AG20443 (cell line): ENCODE measurements at regions not wholly inside any gene's neighbourhood (a gene's known extent, or its start where the extent isn't known, plus 50 kb on each side); places are given as distances from the start of the nearest gene placed in this dataset.

ENCODE experiments used
- DNase-seq: peaks from one replicate; pipeline ENCODE4 v3.0.0; 2012; ENCODE audit warnings: low spot score, mixed read lengths

- DNase-seq, result no peak
Measured at GRCh38 chr2:18425210-18425703, 135.2 kb downstream of the RDH14 start.

- no peak for DNase-seq
Measured at GRCh38 chr2:18423636-18424035, 136.8 kb downstream of the RDH14 start.

- DNase-seq, result no peak
Measured at GRCh38 chr2:18422432-18423165, 137.9 kb downstream of the RDH14 start.

GRCh38 chr2:18413676-18414396 lies 146.6 kb downstream of the RDH14 start:
- DNase-seq, result peak; percentile 76

- no peak for DNase-seq
Measured at GRCh38 chr2:18412980-18413675, 147.3 kb downstream of the RDH14 start.

GRCh38 chr2:18411626-18412025 lies 148.8 kb downstream of the RDH14 start:
- DNase-seq, result no peak

- DNase-seq, result no peak
Measured at GRCh38 chr2:18410543-18410942, 149.9 kb downstream of the RDH14 start.

GRCh38 chr2:18408638-18409037 lies 151.8 kb downstream of the RDH14 start:
- DNase-seq, result no peak

- DNase-seq, result no peak
Measured at GRCh38 chr2:18406219-18406618, 154.2 kb downstream of the RDH14 start.

- DNase-seq, result no peak
Measured at GRCh38 chr2:18404708-18405107, 155.7 kb downstream of the RDH14 start.

GRCh38 chr2:18403921-18404522 lies 156.4 kb downstream of the RDH14 start:
- DNase-seq, result no peak

- no peak for DNase-seq
Measured at GRCh38 chr2:18402831-18403230, 157.6 kb downstream of the RDH14 start.

- DNase-seq, result no peak
Measured at GRCh38 chr2:18401471-18401870, 159.0 kb downstream of the RDH14 start.

GRCh38 chr2:18399601-18400000 lies 160.9 kb downstream of the RDH14 start:
- DNase-seq, result no peak

- peak; percentile 32 for DNase-seq
Measured at GRCh38 chr2:18398833-18399232, 161.6 kb downstream of the RDH14 start.

GRCh38 chr2:18396329-18397010 lies 164.0 kb downstream of the RDH14 start:
- DNase-seq, result no peak

GRCh38 chr2:18395555-18395954 lies 164.9 kb downstream of the RDH14 start:
- DNase-seq, result no peak

- DNase-seq, result peak; percentile 75
Measured at GRCh38 chr2:18387441-18388206, 172.8 kb downstream of the RDH14 start.

- no peak for DNase-seq
Measured at GRCh38 chr2:18384242-18384641, 176.2 kb downstream of the RDH14 start.

GRCh38 chr2:18381386-18381785 lies 179.1 kb downstream of the RDH14 start:
- no peak for DNase-seq

- DNase-seq, result no peak
Measured at GRCh38 chr2:18380321-18380720, 180.1 kb downstream of the RDH14 start.
